AG10803 (cell line): ENCODE measurements at regions not wholly inside any gene's neighbourhood (a gene's known extent, or its start where the extent isn't known, plus 50 kb on each side); places are given as distances from the start of the nearest gene placed in this dataset.
A peak's percentile ranks its signal among the peaks of the same experiment; 100 is the strongest.

Experiments used
- DNase-seq: peaks from one replicate; pipeline ENCODE4 v3.0.0; 2010; ENCODE audit warnings: low read depth
- H3K4me3 ChIP-seq: 2 replicates; pipeline ENCODE4 v1.5.1; 2011; ENCODE audit warnings: mild to moderate bottlenecking, low read length, control low read depth
- TF ChIP-seq, protein P1 (sequence below): conservative IDR thresholded peaks from 2 replicates; pipeline ENCODE4 v1.5.1; 2011; ENCODE audit warnings: mild to moderate bottlenecking, low read length, control low read depth, inconsistent platforms

DNA sequence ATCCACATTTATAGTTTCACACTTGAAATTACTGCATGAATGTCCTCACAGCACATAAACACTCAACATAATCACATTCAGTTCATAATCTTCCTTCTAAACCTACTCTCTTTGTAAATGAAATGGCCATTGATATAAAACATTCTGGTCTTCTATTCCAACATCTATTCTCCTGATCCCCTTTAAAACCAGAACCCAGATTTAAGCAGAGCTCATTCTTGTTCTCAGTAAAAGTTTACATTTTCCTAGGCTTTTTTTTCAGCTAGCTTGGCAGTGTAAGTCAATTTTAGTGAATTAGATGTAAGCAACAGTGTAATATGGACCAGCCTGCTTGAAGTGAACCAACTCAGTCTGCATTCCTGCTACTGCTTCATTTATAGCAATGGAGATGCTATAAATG is 460.7 kb upstream of the RGS18 start:
- DNase-seq: no peak
- TF ChIP-seq, protein P1, sequence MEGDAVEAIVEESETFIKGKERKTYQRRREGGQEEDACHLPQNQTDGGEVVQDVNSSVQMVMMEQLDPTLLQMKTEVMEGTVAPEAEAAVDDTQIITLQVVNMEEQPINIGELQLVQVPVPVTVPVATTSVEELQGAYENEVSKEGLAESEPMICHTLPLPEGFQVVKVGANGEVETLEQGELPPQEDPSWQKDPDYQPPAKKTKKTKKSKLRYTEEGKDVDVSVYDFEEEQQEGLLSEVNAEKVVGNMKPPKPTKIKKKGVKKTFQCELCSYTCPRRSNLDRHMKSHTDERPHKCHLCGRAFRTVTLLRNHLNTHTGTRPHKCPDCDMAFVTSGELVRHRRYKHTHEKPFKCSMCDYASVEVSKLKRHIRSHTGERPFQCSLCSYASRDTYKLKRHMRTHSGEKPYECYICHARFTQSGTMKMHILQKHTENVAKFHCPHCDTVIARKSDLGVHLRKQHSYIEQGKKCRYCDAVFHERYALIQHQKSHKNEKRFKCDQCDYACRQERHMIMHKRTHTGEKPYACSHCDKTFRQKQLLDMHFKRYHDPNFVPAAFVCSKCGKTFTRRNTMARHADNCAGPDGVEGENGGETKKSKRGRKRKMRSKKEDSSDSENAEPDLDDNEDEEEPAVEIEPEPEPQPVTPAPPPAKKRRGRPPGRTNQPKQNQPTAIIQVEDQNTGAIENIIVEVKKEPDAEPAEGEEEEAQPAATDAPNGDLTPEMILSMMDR: no peak
- H3K4me3 ChIP-seq: no peak overlapping the region

DNA sequence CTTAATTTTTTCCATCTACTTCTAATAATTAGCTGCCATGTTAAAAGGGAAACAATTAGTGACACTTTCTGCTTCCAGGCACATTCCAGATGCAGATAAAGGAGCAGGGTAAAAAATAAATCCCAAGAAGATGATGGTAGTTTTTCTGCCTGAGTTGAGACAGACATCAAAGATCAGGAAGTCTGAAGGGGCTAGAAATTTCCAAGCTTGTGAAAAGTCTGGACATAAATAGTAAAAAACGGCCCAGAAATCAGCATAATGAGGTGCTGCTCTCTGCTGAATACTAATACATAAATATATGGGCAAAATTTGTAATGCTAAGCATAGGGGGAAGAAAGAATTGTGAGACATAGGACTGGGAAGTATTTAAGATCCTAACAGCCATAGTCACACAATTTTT is 460.0 kb upstream of the RGS18 start:
- TF ChIP-seq, protein P1: no peak
- no peak overlapping the region for H3K4me3 ChIP-seq
- no peak for DNase-seq

- TF ChIP-seq, protein P1: no peak
Observed at GRCh38 chr1:191699343-191699742, 458.9 kb upstream of the RGS18 start.

GRCh38 chr1:191700922-191701321 is 457.3 kb upstream of the RGS18 start:
- TF ChIP-seq, protein P1: no peak
- H3K4me3 ChIP-seq: no peak overlapping the region
- DNase-seq: no peak

More at GRCh38 chr1:191699343-191699742, 458.9 kb upstream of the RGS18 start:
- H3K4me3 ChIP-seq: no peak overlapping the region
- no peak for DNase-seq

DNA sequence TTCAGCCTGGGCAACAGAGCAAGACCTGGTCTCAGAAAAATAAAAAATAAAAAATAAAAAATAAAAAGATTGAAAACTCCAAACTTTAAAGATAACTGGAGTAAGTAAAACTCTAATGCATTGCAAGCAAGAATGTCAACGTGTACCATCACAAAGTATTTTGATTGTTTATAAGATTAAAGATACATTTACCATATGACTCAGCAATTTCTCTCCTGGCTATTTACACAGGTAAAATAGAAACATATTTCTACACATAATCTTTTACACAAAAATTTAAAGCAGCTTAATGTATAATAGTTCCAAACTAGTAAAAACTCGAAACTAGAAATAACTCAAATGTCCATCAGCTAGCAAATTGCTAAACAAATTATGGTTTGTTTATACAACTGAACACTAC is 456.1 kb upstream of the RGS18 start:
- TF ChIP-seq, protein P1: no peak
- no peak overlapping the region for H3K4me3 ChIP-seq
- no peak for DNase-seq

GRCh38 chr1:191707288-191707687 is 451.0 kb upstream of the RGS18 start:
- TF ChIP-seq, protein P1: no peak
- peak; percentile 0 for DNase-seq
- no peak overlapping the region for H3K4me3 ChIP-seq

DNA sequence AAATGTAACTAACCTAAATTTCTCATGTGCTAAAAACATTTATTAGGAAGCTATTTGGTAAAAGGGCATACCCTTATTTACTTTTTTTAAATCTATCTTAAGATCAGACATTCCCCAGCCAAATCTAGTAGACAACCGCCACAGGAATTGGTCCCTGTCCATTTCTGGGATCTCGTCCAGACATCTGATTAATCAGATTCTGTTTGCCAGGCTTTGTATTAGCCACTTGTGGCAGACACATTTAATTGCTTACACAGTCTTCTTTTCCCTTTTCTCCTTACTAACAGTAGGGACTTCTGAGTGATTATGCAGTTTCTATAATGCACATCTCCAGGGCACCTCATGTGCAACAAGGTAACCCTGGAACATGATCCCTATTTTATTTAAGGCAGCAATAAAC is 449.0 kb upstream of the RGS18 start:
- TF ChIP-seq, protein P1: no peak
- DNase-seq: no peak
- no peak overlapping the region for H3K4me3 ChIP-seq
